Cardiac fibroblast (primary cell): ENCODE measurements at regions not wholly inside any gene's neighbourhood (a gene's known extent, or its start where the extent isn't known, plus 50 kb on each side); places are given as distances from the start of the nearest gene placed in this dataset.

Experiments used
- DNase-seq, 2 donors: peaks; one replicate each; pipeline versions ENCODE4 v3.0.0 to v3.0.0-alpha.2; 2010; ENCODE audit warnings: low read depth in 2 of 2
- H3K4me3 ChIP-seq, 2 donors: replicated peaks in 1 of 2; 1 replicate in 1 of 2; 2 replicates in 1 of 2; pipeline ENCODE4 v1.5.1; 2011; ENCODE audit warnings: low read depth in 2 of 2, low read length in 2 of 2, mild to moderate bottlenecking in 2 of 2, moderate library complexity in 1 of 2
- CTCF ChIP-seq: IDR thresholded peaks from one replicate; pipeline ENCODE4 v1.5.1; 2011; ENCODE audit warnings: low read depth, mild to moderate bottlenecking, low read length, inconsistent platforms

GRCh38 chr7:152565731-152566130 lies 110.2 kb downstream of the XRCC2 start:
- no peak for TF ChIP-seq CTCF
- no peak for DNase-seq
- no peak overlapping the region for H3K4me3 ChIP-seq

GRCh38 chr7:152564656-152565250 lies 111.2 kb downstream of the XRCC2 start:
- no peak overlapping the region for H3K4me3 ChIP-seq
- no peak for DNase-seq
- no peak for TF ChIP-seq CTCF

- H3K4me3 ChIP-seq: no peak overlapping the region
- DNase-seq: no peak
- TF ChIP-seq CTCF: no peak
Measured at GRCh38 chr7:152556013-152556755, 119.8 kb downstream of the XRCC2 start.

- no peak for DNase-seq
- TF ChIP-seq CTCF: no peak
- H3K4me3 ChIP-seq: no peak overlapping the region
Measured at GRCh38 chr7:152553671-152554317, 118.0 kb upstream of the KMT2C start.

- TF ChIP-seq CTCF: no peak
- no peak overlapping the region for H3K4me3 ChIP-seq
- no peak for DNase-seq
Measured at GRCh38 chr7:152551304-152552036, 115.7 kb upstream of the KMT2C start.

- H3K4me3 ChIP-seq: no peak overlapping the region
- TF ChIP-seq CTCF: no peak
- DNase-seq: no peak
Measured at GRCh38 chr7:152544971-152545619, 109.3 kb upstream of the KMT2C start.
